Activated CD4-positive, alpha-beta T cell treated with anti-CD3 and anti-CD28 coated beads, Interleukin-10, Interleukin-2, amounts not matched to agents 100 ng/mL and 50 ng/mL, durations not matched to agents 16 hours and 8 hours (primary cell): ENCODE measurements at regions not wholly inside any gene's neighbourhood (a gene's known extent, or its start where the extent isn't known, plus 50 kb on each side); places are given as distances from the start of the nearest gene placed in this dataset.
"Not testable (repeated sequence)": the region's sequence is repeated elsewhere in the genome, so short reads cannot be mapped to it uniquely, and the experiment has no call there.

ENCODE experiments used
- DNase-seq: peaks from one replicate; pipeline ENCODE4 v3.0.0-alpha.2; 2020

DNA sequence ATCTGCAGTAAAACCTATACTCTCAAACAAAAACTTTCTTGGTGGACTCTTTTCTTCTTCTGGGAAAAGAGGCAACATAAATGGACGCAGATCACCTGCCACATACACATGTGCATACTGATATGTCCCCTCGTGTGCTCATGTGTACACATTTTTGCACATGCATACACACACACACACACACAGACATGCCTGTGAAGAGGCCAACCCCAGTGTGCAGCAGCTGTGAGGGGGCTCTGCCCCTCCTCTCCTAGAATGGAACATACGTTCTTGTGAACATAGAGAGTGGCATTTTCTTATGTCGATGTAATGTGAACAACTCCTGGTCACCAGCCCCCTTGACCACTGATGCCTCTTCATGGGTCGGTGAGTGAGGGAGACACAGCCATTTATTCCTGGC, 188.9 kb upstream of the PLGLB2 start:
- DNase-seq: not testable (repeated sequence)

DNA sequence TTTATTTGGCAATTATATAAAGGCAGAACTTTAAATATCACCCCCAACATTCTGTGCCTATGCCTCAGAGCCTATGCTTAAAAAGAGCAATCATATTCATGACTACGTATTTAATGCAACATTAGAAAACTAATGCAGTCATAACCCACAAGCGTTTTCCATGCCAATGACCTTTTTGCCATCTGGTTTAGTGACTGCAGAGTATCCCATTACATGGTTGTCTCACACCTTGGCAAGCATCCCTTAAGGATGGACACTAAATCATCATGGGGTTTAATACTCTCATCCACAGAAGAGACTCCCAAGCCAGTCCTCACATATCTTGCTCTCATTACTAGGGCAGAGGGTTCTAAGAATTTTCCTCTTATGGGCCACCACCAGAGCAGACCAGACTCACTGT, 188.2 kb upstream of the PLGLB2 start:
- not testable (repeated sequence) for DNase-seq

DNA sequence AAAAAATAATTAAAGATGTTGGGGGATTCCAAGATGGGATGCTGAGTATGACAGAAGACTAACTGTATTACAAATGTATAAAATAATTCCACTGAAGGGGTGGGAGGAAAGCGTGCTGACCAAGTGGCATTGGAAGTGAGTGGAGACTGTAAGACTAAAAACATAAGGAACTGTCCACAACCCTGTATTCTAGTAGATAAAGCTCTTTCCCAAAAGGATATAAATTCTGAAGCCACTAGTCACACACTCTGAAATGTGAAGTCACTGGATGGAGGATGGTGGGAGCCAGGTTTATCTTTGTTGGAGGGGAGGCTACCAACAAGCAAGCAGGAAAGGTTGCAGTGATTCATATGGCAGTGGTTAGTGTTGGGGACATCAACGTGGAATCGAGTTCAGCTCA, 182.8 kb upstream of the PLGLB2 start:
- DNase-seq: not testable (repeated sequence)

DNA sequence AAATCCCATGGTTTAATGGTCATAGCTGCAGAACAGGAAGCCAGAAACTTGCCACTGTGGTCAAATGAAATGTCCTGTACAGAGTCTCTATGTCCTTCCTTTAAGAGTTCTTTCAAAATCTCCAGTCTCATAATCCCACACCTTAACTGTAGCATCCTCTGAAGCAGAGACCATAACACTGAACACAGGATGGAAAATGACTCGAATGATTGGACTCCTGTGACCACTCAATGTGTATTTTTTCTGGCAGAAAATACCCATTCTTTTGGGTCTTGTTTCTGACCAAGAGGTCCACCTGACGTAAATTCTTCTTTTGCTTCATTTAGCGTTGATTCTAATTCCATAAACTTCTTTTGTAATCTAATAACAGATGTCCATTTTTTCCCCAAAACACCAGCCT, 181.4 kb upstream of the PLGLB2 start:
- DNase-seq: not testable (repeated sequence)

DNA sequence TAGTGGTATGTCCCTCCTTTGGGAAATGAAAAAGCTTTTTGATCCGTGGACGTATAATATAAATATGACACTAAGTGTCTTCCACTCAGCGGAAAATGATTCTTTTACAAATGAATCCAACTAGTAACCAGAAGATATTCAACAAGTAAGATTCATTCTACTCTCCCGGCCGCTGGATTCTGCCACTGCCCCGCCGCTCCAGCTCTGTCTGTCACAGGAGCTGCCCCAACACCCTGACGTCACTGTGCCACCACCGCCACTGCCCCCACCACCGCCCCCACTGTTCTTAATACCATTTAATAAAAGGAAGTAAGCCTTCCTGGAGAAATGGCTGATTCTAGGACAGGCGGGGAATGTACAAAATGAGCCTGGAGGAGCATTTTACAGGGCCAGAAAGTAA, 180.8 kb upstream of the PLGLB2 start:
- not testable (repeated sequence) for DNase-seq

DNA sequence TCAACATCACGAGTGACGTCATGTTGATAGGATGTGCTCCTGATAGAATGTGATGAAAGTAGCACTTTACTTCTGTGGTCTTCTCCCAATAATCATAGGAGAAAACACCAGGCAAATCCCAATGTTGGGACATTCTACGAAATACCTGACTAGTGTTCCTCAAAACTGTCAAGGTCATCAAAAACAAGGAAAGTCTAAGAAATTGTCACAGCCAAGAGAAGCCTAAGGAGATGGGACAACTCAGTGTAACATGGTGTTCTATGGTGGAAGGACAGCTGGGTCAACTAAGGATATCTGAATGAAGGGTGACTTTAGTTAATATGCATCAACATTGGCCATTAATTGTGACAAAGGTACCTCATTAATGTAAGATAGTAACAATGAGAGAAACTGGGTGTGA, 180.0 kb upstream of the PLGLB2 start:
- DNase-seq: not testable (repeated sequence)

DNA sequence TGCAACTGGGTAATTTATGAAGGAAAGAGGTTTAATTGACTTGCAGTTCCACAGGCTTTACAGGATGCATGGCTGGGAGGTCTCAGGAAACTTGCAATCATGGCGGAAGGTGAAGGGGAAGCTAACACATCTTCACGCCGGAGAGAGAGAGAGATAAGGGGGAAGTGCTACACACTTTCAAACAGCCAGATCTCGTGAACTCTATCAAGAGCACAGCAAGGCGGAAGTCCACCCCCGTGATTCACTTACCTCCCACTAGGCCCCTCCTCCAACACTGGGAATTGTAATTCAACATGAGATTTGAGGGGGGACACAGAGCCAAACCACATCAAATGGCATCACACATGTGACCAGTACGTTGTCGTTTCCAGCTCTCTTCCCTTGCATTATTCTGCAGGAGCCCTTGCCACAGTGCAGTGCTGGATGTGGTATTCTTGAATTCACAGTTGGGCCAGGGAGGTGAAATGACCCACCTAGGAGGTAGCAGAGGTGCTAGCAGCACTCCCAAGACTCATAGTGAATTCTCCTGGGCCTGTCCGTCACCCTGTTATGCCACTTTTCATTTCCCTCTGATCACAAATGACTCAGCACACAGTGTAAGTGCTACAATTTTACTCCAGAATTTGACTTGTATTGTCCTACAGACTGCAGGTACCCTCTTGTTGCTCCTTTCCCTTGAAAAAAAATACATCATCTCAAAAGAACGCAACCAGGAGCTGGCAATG, 179.2 kb upstream of the PLGLB2 start:
- DNase-seq: peak; percentile 32

DNA sequence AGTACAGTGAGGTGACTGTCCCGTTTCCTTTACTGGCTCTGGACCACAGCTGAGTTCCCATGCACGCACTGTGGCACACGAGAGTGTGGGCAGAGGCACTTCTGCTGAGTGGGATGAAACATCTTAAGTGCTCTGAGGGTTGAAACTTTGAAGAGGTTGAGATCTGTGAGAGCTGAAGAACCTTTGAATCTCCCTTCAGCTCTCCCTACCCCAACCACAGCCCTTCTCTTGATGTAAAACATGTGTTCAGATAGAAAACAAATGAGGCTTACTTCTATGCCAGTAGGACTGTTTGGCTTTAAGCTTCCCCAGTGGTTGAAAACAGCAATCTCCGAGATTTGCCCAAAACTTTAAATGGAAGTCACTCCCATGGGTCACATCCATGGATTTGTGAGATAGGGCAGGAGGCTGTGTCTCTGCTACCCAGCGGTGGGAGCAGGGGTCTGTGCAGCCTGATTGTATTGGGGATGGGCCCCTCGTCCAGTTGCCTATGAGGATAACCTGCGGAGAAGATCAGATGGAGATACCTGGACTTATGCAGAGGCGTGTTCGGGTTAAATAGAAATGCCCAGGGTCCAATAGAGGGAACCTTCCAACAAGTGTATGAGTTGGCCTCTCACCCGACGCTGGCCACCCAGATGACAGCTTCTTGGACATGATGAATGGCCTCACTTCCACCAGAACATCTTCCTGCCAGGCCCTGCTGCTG, 178.0 kb upstream of the PLGLB2 start:
- not testable (repeated sequence) for DNase-seq

DNA sequence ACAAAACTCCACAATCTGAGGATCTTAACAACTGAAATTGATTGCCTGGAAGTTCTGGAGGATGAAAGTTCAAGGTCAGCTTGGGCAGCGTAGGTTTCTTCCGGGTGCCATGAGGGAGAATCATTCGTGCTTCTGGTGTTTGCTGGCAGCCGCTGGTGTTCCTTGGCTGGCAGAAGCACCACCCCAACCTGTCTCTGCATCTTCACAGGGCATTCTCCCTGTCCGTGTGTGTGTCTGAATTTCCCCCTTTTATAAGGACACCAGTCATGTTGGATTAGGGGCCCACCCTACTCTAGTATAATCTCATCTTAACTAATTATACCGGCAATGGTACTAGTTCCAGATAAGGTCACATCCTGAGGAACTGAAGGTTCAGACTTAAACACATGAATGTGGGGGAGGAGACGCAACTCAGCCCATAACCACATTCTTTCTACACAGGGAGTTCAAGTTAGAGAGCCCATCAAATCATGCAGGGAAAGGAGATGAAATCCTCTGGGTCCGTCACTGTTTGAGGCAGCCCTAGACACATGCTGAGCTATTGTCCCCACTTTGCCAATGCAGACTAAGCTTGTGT, 175.9 kb upstream of the PLGLB2 start:
- not testable (repeated sequence) for DNase-seq

DNA sequence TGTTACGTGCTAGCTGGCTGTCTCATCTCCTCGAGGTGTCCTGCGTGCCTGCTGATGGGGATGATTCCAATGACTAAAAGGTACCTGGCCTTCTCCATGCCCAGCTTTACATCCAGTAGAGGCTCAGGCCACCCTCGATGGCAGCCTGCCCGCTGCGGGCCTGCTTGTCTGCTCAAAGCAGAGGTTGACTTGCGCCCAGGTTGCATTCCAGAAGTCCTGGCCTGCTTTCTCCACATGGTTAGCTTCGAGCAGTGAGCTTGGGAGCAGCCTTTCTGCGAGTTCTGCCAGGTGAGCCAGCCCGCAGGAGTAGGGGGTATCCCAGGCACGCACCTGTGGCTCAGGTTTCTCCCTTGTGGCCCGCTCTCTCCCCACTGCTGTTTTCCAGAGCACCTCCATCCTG, 175.0 kb upstream of the PLGLB2 start:
- DNase-seq: not testable (repeated sequence)

DNA sequence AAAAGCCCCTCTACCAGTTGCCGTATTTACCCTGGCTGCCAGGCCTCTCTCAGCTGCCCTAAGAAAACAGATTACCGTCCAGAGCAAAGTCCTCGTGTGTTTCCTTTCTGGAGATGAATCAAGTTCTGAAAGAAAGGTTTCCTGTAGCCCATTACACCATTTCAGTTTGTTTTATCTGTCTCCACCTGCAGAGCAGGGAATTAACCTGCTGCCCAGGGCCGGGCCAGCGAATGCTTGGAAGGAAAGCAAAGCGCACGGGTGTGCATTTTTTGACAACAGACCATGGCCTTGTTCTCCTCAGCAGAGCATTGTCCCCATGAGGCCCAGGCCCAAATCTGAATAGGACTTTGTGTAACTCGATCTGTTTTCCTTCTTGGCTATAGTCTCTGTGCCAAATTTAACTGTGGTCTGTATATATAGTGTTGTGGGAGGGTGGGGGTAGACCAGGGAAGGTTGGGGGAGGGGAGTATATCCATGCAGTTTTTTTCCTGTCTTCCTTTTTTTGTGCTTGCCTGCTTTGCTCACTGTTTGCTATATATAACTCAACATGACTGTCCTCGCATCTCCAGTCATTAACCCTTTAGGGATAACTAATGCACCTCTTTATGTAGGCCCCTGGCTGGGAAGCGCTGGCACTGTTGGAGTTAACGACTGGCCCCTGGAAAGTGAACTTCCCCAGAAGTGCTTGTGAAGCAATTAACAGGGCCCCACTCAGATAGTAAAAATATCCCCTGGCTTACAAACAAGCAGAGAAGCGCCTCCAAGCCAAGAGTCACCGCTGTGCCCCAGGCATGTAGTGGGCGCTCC, 174.3 kb upstream of the PLGLB2 start:
- not testable (repeated sequence) for DNase-seq

DNA sequence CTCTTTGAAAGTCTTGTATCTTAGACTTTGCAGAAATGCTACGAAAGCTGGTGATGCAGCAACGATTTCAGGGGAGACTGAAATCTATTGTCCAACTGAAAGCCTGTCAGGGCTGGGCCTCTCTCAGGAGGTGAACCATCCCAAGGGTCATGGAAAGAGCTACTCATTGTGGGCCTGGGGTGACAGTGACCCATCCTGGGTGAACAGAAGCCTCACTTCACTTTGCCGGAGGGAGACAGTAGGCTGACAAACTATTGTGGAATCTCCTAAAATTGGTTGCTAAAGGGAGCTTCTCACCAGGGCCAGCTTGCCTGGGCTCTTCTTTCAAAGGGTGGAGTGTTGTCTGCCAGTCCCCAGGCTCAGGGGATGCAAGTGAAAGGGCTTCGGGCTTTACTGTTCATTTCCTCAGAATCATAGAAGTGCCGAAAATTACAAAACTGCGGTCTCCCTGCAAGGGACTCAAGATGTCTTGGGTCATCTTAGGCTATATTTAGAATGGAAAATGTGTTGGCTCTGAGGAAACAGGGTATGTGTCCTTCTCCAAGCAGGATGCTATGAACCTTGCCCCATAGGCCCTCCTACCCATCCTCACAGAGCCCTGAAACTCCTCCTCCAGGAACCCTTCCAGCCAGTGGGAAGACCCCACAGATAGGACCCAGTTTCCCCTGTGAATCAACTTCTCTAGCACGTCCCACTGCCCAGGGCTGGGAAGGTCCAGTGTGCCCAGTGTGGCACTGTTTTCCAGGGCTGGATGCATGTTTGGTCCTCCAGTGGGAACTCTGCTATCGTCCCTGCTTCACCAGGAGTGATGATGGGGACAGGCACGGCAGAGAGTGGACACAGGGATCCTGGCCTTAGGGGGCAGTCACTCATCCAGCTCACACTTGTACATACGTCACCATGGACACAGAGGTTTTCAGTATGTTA, 173.4 kb upstream of the PLGLB2 start:
- not testable (repeated sequence) for DNase-seq

DNA sequence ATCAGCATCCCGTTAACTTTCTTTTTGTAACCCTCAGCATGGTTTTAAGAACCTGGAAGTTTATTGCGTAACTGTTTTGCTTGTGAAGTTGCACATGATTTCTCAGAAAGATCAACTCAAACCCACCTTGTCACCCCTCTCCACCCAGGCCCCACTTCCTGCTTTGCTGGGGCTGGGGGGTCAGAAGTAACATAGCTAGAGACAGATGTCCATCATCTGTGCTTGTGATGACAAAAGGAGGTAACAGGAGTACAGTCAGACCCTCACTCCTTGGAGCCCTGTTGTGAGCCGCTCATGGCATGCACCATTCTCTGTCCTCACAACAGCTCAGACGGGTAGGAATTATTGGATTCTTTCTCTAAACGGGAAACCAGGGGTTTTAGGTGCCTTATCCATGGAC, 172.7 kb upstream of the PLGLB2 start:
- DNase-seq: not testable (repeated sequence)

DNA sequence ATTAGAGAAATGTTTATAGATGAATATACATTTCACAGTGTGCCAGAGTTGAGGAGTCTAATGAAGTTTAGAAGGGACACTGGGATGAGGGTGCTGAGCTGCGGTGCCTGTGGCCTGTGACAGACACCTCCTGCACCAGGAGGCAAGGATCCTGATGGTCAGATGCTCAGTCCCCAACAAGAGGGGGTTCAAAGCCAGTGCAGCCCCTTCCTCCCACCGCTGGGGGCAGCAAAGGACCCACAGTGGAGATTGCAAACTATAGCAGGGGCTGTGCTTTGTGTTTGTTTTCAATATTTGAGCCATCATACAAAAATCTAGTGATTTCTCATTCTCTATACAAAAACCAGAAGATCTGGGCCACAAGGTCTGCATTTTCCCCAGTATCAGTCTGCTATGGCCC, 170.5 kb upstream of the PLGLB2 start:
- DNase-seq: not testable (repeated sequence)

DNA sequence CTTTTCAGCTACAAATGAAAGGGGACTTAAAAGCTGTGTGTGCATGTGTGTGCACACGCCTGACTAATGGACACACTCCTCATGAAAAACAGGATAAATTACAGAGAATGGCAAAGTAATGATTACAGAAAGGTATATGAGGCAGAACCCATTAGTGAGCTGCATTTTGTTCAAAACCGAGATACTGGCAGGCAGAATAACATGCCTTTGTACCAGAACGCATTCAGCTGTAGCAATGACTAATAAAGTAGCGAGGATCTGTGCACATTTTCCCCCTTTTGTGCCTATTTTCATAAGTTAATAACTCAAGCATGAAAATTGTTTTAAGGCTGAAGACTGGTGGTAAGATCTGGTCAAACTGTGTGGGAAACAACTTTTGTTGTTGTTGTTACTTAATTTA, 165.7 kb upstream of the PLGLB2 start:
- not testable (repeated sequence) for DNase-seq

DNA sequence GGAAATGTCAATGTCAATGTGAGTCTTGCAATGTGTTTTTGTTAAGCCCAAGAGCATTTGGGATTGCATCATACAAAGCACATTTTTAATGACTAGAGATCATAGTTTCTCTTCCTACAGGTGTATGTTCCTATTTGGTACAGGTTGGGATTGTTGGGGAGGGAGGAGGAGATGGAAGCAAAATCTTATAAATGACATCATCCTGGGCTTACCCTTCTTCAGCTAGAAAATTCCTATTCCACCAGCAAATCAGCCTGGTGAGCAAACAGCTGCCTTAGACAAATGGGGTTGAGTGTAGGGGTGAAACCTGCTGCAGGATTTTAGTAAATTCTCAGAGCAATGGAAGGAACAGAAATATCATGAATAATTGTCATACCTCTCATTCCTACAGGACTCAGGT, 165.3 kb upstream of the PLGLB2 start:
- not testable (repeated sequence) for DNase-seq

DNA sequence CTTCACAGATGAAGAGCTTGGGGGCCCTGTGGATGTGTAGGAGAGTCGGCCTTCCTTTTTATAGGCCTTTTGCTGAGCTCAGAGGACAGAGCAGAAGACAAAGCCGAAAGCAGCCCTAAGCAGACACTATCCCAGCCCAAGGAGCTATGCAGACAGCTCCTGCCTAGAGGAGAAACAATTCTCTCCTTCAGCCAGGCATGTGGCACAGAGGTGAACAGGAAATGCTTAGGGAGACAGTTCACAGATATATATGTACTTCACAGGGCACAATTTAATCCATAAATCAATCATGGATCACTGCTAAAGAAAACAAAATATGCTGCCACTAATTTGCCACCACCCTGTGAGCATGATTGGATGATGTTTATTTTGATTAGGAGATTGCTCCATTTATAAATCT, 164.5 kb upstream of the PLGLB2 start:
- DNase-seq: not testable (repeated sequence)

DNA sequence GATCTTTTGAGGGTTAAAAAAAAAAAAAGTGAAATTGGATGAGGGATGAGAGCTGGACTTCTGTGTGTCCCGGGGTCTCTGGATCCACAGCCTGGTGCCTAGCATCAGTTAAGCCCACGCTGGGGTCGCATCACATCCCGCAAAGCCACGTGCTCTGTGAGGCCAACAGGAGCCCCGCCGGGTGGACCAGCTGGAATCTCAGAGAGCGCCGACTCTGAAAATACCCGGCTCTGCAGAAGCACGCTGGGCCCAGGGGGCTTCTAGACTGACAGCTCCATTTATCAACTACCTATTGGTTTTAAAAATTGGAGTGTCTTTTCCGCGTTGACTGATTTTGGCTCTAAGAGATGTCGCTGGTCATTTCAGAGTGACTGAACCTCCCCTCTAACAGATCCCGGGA, 164.1 kb upstream of the PLGLB2 start:
- not testable (repeated sequence) for DNase-seq

DNA sequence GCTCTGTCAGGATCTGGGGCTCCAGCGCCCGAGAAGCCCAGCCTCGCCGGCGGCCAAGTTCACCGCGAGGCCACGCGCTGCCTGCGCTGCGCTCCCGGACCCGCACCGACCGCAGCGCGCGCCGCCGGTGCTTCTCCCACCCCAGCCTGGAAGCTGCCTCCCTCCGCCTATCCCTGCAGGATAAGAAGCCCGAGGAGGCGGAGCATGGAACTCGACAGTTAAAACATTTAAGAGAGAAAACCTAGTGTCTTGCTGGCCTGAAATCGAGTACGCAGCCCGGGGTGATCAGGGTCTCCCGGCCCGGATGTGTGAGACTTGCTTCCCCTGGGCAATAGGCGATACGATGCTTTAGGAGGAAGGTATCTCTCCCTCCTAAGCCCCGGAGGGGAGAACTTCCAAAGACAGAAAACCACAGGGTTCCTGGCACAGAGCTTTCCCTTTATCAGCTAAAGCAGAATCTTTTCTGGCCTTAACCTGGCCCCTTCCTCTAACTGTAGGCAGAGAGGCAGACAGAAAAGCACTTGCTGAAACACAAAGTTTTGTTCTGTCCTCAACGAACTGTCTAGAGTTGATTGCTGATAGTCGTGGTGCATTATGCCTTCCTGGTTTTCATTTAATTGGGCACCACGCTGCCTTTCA, 163.5 kb upstream of the PLGLB2 start:
- DNase-seq: not testable (repeated sequence)

DNA sequence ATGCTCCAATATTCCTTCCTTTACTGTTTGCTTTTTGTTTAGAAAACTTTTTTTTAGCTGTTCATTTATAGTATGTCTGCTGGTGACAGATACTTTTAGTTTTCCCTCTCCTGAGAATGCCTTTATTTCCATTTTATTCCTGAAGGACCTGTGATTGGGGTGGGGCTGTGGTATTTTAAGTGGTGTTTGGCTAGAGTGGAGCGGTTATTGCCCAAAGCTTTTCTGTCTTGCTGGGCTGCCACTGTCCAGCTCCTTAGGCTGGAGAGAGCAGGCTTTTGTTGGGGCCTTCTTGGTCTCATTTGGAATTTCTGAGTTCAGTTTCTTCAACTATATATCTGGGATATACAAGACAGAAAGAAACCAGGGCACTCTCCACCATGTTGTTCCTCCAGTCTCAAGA, 160.0 kb upstream of the PLGLB2 start:
- not testable (repeated sequence) for DNase-seq

DNA sequence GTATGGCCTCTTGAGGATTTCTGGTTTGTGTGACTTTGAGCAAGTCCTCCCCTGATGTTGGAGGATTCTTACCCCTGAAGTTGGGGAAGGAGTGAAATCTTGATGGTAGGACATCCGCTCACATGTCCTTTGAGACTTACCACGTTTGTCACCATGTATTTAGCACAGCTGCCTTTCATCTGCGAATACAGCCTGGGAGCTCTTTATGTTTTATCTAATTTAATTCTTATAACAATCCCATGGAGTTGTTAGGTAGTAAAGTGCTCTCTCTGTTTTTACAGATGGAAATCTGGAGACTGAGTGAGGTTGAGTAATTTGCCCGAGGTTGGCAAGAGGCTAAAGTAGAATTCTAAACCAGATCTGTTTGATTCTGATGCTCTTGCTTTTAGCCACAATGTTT, 154.9 kb upstream of the PLGLB2 start:
- not testable (repeated sequence) for DNase-seq
